IMR-90 (cell line): ENCODE measurements at regions not wholly inside any gene's neighbourhood (a gene's known extent, or its start where the extent isn't known, plus 50 kb on each side); places are given as distances from the start of the nearest gene placed in this dataset.

ENCODE experiments used
- BHLHE40 ChIP-seq: fragments of 150-350 bp; IDR thresholded peaks from 2 replicates; pipeline ENCODE4 v1.6.1; 2016; ENCODE audit warnings: mild to moderate bottlenecking, low read depth, low read length
- CEBPB ChIP-seq: IDR thresholded peaks from 2 replicates; pipeline ENCODE4 v1.6.1; 2012; ENCODE audit warnings: low read depth, low read length, improper control_type of control experiment
- CTCF ChIP-seq: conservative IDR thresholded peaks from 2 replicates; pipeline ENCODE4 v1.5.1; 2012; ENCODE audit warnings: mild to moderate bottlenecking, low read depth, low read length, improper control_type of control experiment
- POLR2A ChIP-seq: IDR thresholded peaks from 2 replicates; pipeline ENCODE4 v1.6.1; 2012; ENCODE audit warnings: mild to moderate bottlenecking, low read depth, low read length
- RAD21 ChIP-seq: IDR thresholded peaks from 2 replicates; pipeline ENCODE4 v1.6.1; 2012; ENCODE audit warnings: low read length, improper control_type of control experiment
- RCOR1 ChIP-seq: IDR thresholded peaks from 2 replicates; pipeline ENCODE4 v1.6.1; 2012; ENCODE audit warnings: mild to moderate bottlenecking, low read length, improper control_type of control experiment; ENCODE audit not compliant: insufficient replicate concordance
- RFX5 ChIP-seq: IDR thresholded peaks from 2 replicates; pipeline ENCODE4 v1.8.0; 2012; ENCODE audit warnings: low read depth, mild to moderate bottlenecking, low read length, moderate library complexity
- SMC3 ChIP-seq: fragments of 150-350 bp; IDR thresholded peaks from 2 replicates; pipeline ENCODE4 v1.6.1; 2016; ENCODE audit warnings: low read depth, mild to moderate bottlenecking, antibody characterized with exemption, low read length, moderate library complexity

- TF ChIP-seq RFX5 (no peak), SMC3 (no peak), CTCF (no peak), RCOR1 (no peak), RAD21 (no peak), POLR2A (no peak), CEBPB (no peak), BHLHE40 (no peak)
Measured at GRCh38 chr4:14284578-14284977, 657.1 kb upstream of the BOD1L1 start.
